ENCODE measurements at regions not wholly inside any gene's neighbourhood (a gene's known extent, or its start where the extent isn't known, plus 50 kb on each side); places are given as distances from the start of the nearest gene placed in this dataset.

DNA sequence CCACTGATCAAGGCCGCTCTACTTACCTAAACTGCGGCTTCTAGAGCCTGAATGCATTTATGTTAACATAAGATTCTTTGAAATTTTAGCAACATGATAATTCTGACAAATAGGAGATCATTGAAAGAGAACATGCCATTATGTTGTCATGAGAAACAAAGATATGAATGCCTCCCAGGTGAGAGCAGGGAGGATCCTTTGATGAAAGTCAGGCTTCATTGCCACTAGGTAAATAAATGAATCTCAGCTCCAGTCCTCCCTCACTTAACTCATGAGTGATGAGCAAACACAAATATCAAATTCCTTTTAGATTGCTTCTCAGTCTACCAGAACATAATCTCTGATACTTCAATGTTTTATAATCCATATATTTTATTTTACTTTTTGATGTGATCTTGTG is 463.2 kb upstream of the CDH7 start:
- TF ChIP-seq CTCF (IDR thresholded peaks at IDR 0.05; ENCODE audit: insufficient read depth, low read length, poor library complexity, severe bottlenecking) (no peak), EZH2phosphoT487 (conservative IDR thresholded peaks at IDR 0.05; ENCODE audit: low read length) (no peak)

Data from SU-DHL-6 (cell line).